ENCODE measurements at regions not wholly inside any gene's neighbourhood (a gene's known extent, or its start where the extent isn't known, plus 50 kb on each side); places are given as distances from the start of the nearest gene placed in this dataset.

- intact Hi-C loops (cut with DNase I), result no loop called here
- DNase-seq, result no peak
These were observed 171.8 kb upstream of the LPP start for GRCh38 chr3:187982142-187982541.

- peak in 4 of 42 donors; percentile 13 to 35 (median 18) for DNase-seq
- intact Hi-C loops (cut with DNase I), result no loop called here
These were observed 170.4 kb upstream of the LPP start for GRCh38 chr3:187983484-187984124.

- intact Hi-C loops (cut with DNase I), result no loop called here
- no peak for DNase-seq
These were observed 168.3 kb upstream of the LPP start for GRCh38 chr3:187985647-187986046.

- no peak for DNase-seq
- intact Hi-C loops (cut with DNase I), result no loop called here
These were observed 167.4 kb upstream of the LPP start for GRCh38 chr3:187986514-187986934.

GRCh38 chr3:187987187-187987586, 166.8 kb upstream of the LPP start:
- DNase-seq, result no peak
- intact Hi-C loops (cut with DNase I), result no loop called here

GRCh38 chr3:187987924-187988323, 166.0 kb upstream of the LPP start:
- intact Hi-C loops (cut with DNase I), result no loop called here
- DNase-seq, result peak in 23 of 42 donors; percentile 10 to 68 (median 29)

GRCh38 chr3:187989575-187990153, 164.3 kb upstream of the LPP start:
- peak in 29 of 42 donors; percentile 9 to 60 (median 30) for DNase-seq
- intact Hi-C loops (cut with DNase I), result no loop called here

GRCh38 chr3:187992609-187993008, 161.3 kb upstream of the LPP start:
- DNase-seq, result no peak
- intact Hi-C loops (cut with DNase I), result no loop called here

GRCh38 chr3:187994221-187995042, 159.5 kb upstream of the LPP start:
- no peak for DNase-seq
- intact Hi-C loops (cut with DNase I), result no loop called here

GRCh38 chr3:187995043-187995400, 158.9 kb upstream of the LPP start:
- DNase-seq, result no peak
- intact Hi-C loops (cut with DNase I), result no loop called here

- intact Hi-C loops (cut with DNase I), result no loop called here
- no peak for DNase-seq
These were observed 158.3 kb upstream of the LPP start for GRCh38 chr3:187995667-187996066.

GRCh38 chr3:187996609-187997008, 157.3 kb upstream of the LPP start:
- intact Hi-C loops (cut with DNase I), result no loop called here
- no peak for DNase-seq

GRCh38 chr3:187997490-187997889, 156.5 kb upstream of the LPP start:
- DNase-seq, result no peak
- intact Hi-C loops (cut with DNase I), result no loop called here

GRCh38 chr3:187997946-187998561, 155.9 kb upstream of the LPP start:
- intact Hi-C loops (cut with DNase I), result no loop called here
- no peak for DNase-seq

GRCh38 chr3:187998611-187999010, 155.3 kb upstream of the LPP start:
- intact Hi-C loops (cut with DNase I), result no loop called here
- DNase-seq, result no peak

- intact Hi-C loops (cut with DNase I), result no loop called here
- no peak for DNase-seq
These were observed 154.1 kb upstream of the LPP start for GRCh38 chr3:187999821-188000220.

GRCh38 chr3:188000361-188000861, 153.5 kb upstream of the LPP start:
- DNase-seq, result no peak
- intact Hi-C loops (cut with DNase I), result no loop called here

GRCh38 chr3:188001093-188001492, 152.9 kb upstream of the LPP start:
- intact Hi-C loops (cut with DNase I), result no loop called here
- DNase-seq, result no peak

GRCh38 chr3:188001926-188002325, 152.0 kb upstream of the LPP start:
- no peak for DNase-seq
- intact Hi-C loops (cut with DNase I), result no loop called here

GRCh38 chr3:188002626-188003138, 151.3 kb upstream of the LPP start:
- intact Hi-C loops (cut with DNase I), result no loop called here
- DNase-seq, result no peak

Measured in head of caudate nucleus (tissue), 42 donors.